Parathyroid adenoma (tissue), 2 donors: ENCODE measurements at regions not wholly inside any gene's neighbourhood (a gene's known extent, or its start where the extent isn't known, plus 50 kb on each side); places are given as distances from the start of the nearest gene placed in this dataset.

Experiments used
- H2AFZ ChIP-seq: fragments of 300-600 bp; sonication (generic); one replicate; pipeline ENCODE4 v1.7.0; 2017; ENCODE audit warnings: antibody characterized with exemption, mild to moderate bottlenecking
- H3K27ac ChIP-seq: fragments of 300-600 bp; sonication (generic); one replicate; pipeline ENCODE4 v1.7.0; 2017
- H3K27me3 ChIP-seq: fragments of 300-600 bp; sonication (generic); one replicate; pipeline ENCODE4 v1.7.0; 2017; ENCODE audit warnings: low read length; ENCODE audit not compliant: control insufficient read depth, insufficient read depth
- H3K36me3 ChIP-seq: fragments of 300-600 bp; sonication (generic); one replicate; pipeline ENCODE4 v1.7.0; 2017; ENCODE audit warnings: low read length; ENCODE audit not compliant: control insufficient read depth, insufficient read depth
- H3K4me1 ChIP-seq: fragments of 300-600 bp; sonication (generic); one replicate; pipeline ENCODE4 v1.7.0; 2017; ENCODE audit warnings: control low read depth
- H3K4me2 ChIP-seq: fragments of 300-600 bp; sonication (generic); one replicate; pipeline ENCODE4 v1.7.0; 2017; ENCODE audit warnings: low read length
- H3K4me3 ChIP-seq: fragments of 300-600 bp; sonication (generic); one replicate; pipeline ENCODE4 v1.7.0; 2017; ENCODE audit warnings: low read depth, low read length
- H3K79me2 ChIP-seq: fragments of 300-600 bp; sonication (generic); one replicate; pipeline ENCODE4 v1.7.0; 2017; ENCODE audit warnings: control low read depth
- H3K9ac ChIP-seq: fragments of 300-600 bp; sonication (generic); one replicate; pipeline ENCODE4 v1.7.0; 2017; ENCODE audit warnings: mild to moderate bottlenecking
- H3K9me3 ChIP-seq: fragments of 300-600 bp; sonication (generic); one replicate; pipeline ENCODE4 v1.7.0; 2017; ENCODE audit warnings: low read length; ENCODE audit not compliant: control insufficient read depth
- CTCF ChIP-seq: fragments of 300-600 bp; sonication (generic); IDR thresholded peaks from one replicate; pipeline ENCODE4 v1.7.0; 2017; ENCODE audit warnings: antibody characterized with exemption, mild to moderate bottlenecking
- donor health status: primary hyperparathyroidism.

GRCh38 chr3:132788301-132788671 lies 66.1 kb upstream of the NPHP3 start:
- no peak overlapping the region for H3K4me2 ChIP-seq
- no peak overlapping the region for H3K4me3 ChIP-seq
- no peaks in the 10 kb centered on the region for H3K79me2 ChIP-seq
- H3K36me3 ChIP-seq: no peaks in the 10 kb centered on the region
- no peaks in the 10 kb centered on the region for H3K9me3 ChIP-seq
- H2AFZ ChIP-seq: no peak overlapping the region
- no peaks in the 10 kb centered on the region for H3K27me3 ChIP-seq
- TF ChIP-seq CTCF: no peak
- H3K9ac ChIP-seq: no peak overlapping the region
- H3K4me1 ChIP-seq: no peaks in the 10 kb centered on the region
- no peak overlapping the region for H3K27ac ChIP-seq

- Histone ChIP-seq H3K36me3 (no peaks in the 10 kb centered on the region), H3K4me2 (no peak overlapping the region), H3K4me3 (no peak overlapping the region), H3K9ac (no peak overlapping the region), H3K79me2 (no peaks in the 10 kb centered on the region), H3K27me3 (no peaks in the 10 kb centered on the region), H3K4me1 (no peaks in the 10 kb centered on the region), H3K9me3 (no peaks in the 10 kb centered on the region), H2AFZ (no peak overlapping the region), H3K27ac (no peak overlapping the region)
- no peak for TF ChIP-seq CTCF
Measured at GRCh38 chr3:132787616-132788300, 65.5 kb upstream of the NPHP3 start.

- Histone ChIP-seq H3K36me3 (no peaks in the 10 kb centered on the region), H3K79me2 (no peaks in the 10 kb centered on the region), H3K27ac (no peak overlapping the region), H3K4me1 (no peaks in the 10 kb centered on the region), H2AFZ (no peak overlapping the region), H3K27me3 (no peaks in the 10 kb centered on the region), H3K4me3 (no peak overlapping the region), H3K4me2 (no peak overlapping the region), H3K9me3 (no peaks in the 10 kb centered on the region), H3K9ac (no peak overlapping the region)
- no peak for TF ChIP-seq CTCF
Measured at GRCh38 chr3:132786890-132787289, 64.7 kb upstream of the NPHP3 start.

GRCh38 chr3:132785292-132785691 lies 63.1 kb upstream of the NPHP3 start:
- no peaks in the 10 kb centered on the region for H3K27me3 ChIP-seq

More at GRCh38 chr3:132785292-132785691, 63.1 kb upstream of the NPHP3 start:
- Histone ChIP-seq H3K27ac (no peak overlapping the region), H3K36me3 (no peaks in the 10 kb centered on the region), H3K9ac (no peak overlapping the region), H3K4me1 (no peaks in the 10 kb centered on the region), H3K9me3 (no peaks in the 10 kb centered on the region), H3K4me3 (no peak overlapping the region), H2AFZ (no peak overlapping the region), H3K79me2 (no peaks in the 10 kb centered on the region), H3K4me2 (no peak overlapping the region)
- TF ChIP-seq CTCF: no peak
